Right ventricle myocardium inferior (tissue), 1 donor: ENCODE measurements at regions not wholly inside any gene's neighbourhood (a gene's known extent, or its start where the extent isn't known, plus 50 kb on each side); places are given as distances from the start of the nearest gene placed in this dataset.

Experiments used
- ATAC-seq: fragments of 200-7000 bp; cut with Tn5 transposase; one replicate; pipeline ENCODE4 v1.9.1; 2020; ENCODE audit warnings: mild to moderate bottlenecking, moderate library complexity
- DNase-seq: peaks from one replicate; pipeline ENCODE4 v3.0.0; 2021; ENCODE audit errors: missing footprints
- intact Hi-C: fragments of 100-400 bp; cut with DNase I; formaldehyde crosslinking; loops from one replicate; pipeline ENCODE4 v1.11.0; 2022
- donor health status: DM: no; HTN: yes; CAD: no; lungs with severe emphysema.

- DNase-seq, result no peak
- intact Hi-C loops, result loop anchor here (5.0 kb wide), 1 partner anchor 1017 kb away; no protein-coding TSS in a partner anchor
- no peak for ATAC-seq
Observed at GRCh38 chr17:69605571-69605970, 191.1 kb downstream of the MAP2K6 start.

- ATAC-seq (no peak), DNase-seq (no peak)
- intact Hi-C loops, result loop anchor here (2.0 to 5.0 kb wide), 3 partner anchors 37 to 1016 kb away; no protein-coding TSS in a partner anchor
Observed at GRCh38 chr17:69606142-69606800, 191.8 kb downstream of the MAP2K6 start.

GRCh38 chr17:69607162-69607834 lies 192.8 kb downstream of the MAP2K6 start:
- peak; percentile 89 for DNase-seq
- ATAC-seq, result peak; percentile 77
- intact Hi-C loops, result loop anchor here (2.0 to 5.0 kb wide), 3 partner anchors 38 to 1015 kb away; no protein-coding TSS in a partner anchor

GRCh38 chr17:69608141-69608540 lies 193.6 kb downstream of the MAP2K6 start:
- intact Hi-C loops, result loop anchor here (5.0 kb wide), 1 partner anchor 1014 kb away; no protein-coding TSS in a partner anchor
- no peak for ATAC-seq
- no peak for DNase-seq

- ATAC-seq (peak; percentile 53), DNase-seq (no peak)
- intact Hi-C loops, result loop anchor here (5.0 kb wide), 1 partner anchor 1013 kb away; no protein-coding TSS in a partner anchor
Observed at GRCh38 chr17:69608808-69609472, 194.4 kb downstream of the MAP2K6 start.

- no peak for DNase-seq
Observed at GRCh38 chr17:69609473-69610305, 195.2 kb downstream of the MAP2K6 start.

GRCh38 chr17:69620363-69620762 lies 205.9 kb downstream of the MAP2K6 start:
- DNase-seq, result no peak
- intact Hi-C loops, result no loop called here

More at GRCh38 chr17:69609473-69610305, 195.2 kb downstream of the MAP2K6 start:
- peak; percentile 49 for ATAC-seq
- intact Hi-C loops, result loop anchor here (5.0 kb wide), 1 partner anchor 1013 kb away; no protein-coding TSS in a partner anchor

GRCh38 chr17:69625474-69625873 lies 211.0 kb downstream of the MAP2K6 start:
- no peak for ATAC-seq
- intact Hi-C loops, result no loop called here
- DNase-seq, result no peak

More at GRCh38 chr17:69620363-69620762, 205.9 kb downstream of the MAP2K6 start:
- no peak for ATAC-seq

- intact Hi-C loops, result no loop called here
- ATAC-seq (no peak), DNase-seq (no peak)
Observed at GRCh38 chr17:69630056-69630635, 215.6 kb downstream of the MAP2K6 start.

- no peak for ATAC-seq
- intact Hi-C loops, result no loop called here
- no peak for DNase-seq
Observed at GRCh38 chr17:69634844-69635243, 220.3 kb downstream of the MAP2K6 start.

GRCh38 chr17:69637446-69638156 lies 223.1 kb downstream of the MAP2K6 start:
- intact Hi-C loops, result no loop called here
- DNase-seq (no peak), ATAC-seq (no peak)

GRCh38 chr17:69639096-69639495 lies 224.6 kb downstream of the MAP2K6 start:
- intact Hi-C loops, result no loop called here
- no peak for DNase-seq
- no peak for ATAC-seq

GRCh38 chr17:69640073-69640472 lies 225.6 kb downstream of the MAP2K6 start:
- intact Hi-C loops, result no loop called here
- DNase-seq (no peak), ATAC-seq (no peak)

- DNase-seq (no peak), ATAC-seq (no peak)
- intact Hi-C loops, result no loop called here
Observed at GRCh38 chr17:69643686-69644085, 229.2 kb downstream of the MAP2K6 start.

- DNase-seq, result no peak
- intact Hi-C loops, result no loop called here
- ATAC-seq, result no peak
Observed at GRCh38 chr17:69646729-69647128, 232.2 kb downstream of the MAP2K6 start.

- ATAC-seq, result no peak
- intact Hi-C loops, result no loop called here
Observed at GRCh38 chr17:69650881-69651280, 236.4 kb downstream of the MAP2K6 start.

GRCh38 chr17:69651921-69652320 lies 237.4 kb downstream of the MAP2K6 start:
- intact Hi-C loops, result no loop called here
- ATAC-seq (no peak), DNase-seq (no peak)

More at GRCh38 chr17:69650881-69651280, 236.4 kb downstream of the MAP2K6 start:
- no peak for DNase-seq
